GM12873 (cell line): ENCODE measurements at regions not wholly inside any gene's neighbourhood (a gene's known extent, or its start where the extent isn't known, plus 50 kb on each side); places are given as distances from the start of the nearest gene placed in this dataset.

Experiments
- CTCF ChIP-seq: IDR thresholded peaks from 2 replicates; pipeline ENCODE4 v1.5.1; 2012; ENCODE audit warnings: low read depth, mild to moderate bottlenecking, moderate library complexity, low read length, control low read depth; ENCODE audit not compliant: insufficient read depth; ENCODE audit errors: missing control alignments

GRCh38 chr2:144669196-144669987, 149.5 kb upstream of the ZEB2 start:
- TF ChIP-seq CTCF, result no peak

GRCh38 chr2:144668493-144669110, 148.7 kb upstream of the ZEB2 start:
- TF ChIP-seq CTCF, result no peak

GRCh38 chr2:144666032-144666431, 146.1 kb upstream of the ZEB2 start:
- no peak for TF ChIP-seq CTCF

DNA sequence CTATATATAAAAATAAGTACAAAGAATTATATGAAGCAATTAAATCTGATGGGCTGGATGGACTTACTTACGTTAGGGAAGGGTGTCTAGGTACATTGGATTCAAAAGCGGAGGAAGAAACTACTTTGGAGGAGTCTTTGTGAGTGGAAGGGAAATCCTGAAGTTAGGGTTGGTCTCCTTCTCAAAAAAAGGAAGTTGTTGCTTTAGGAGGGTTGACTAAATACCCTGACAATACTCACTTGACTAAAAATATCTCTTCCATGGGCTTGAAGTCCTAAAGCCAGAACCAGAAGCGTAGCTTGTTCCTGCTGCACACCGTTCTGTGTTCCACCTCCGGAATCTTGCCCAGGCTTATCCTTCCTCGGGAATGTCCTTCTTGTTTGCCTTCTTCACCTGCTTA, 143.3 kb upstream of the ZEB2 start:
- no peak for TF ChIP-seq CTCF

DNA sequence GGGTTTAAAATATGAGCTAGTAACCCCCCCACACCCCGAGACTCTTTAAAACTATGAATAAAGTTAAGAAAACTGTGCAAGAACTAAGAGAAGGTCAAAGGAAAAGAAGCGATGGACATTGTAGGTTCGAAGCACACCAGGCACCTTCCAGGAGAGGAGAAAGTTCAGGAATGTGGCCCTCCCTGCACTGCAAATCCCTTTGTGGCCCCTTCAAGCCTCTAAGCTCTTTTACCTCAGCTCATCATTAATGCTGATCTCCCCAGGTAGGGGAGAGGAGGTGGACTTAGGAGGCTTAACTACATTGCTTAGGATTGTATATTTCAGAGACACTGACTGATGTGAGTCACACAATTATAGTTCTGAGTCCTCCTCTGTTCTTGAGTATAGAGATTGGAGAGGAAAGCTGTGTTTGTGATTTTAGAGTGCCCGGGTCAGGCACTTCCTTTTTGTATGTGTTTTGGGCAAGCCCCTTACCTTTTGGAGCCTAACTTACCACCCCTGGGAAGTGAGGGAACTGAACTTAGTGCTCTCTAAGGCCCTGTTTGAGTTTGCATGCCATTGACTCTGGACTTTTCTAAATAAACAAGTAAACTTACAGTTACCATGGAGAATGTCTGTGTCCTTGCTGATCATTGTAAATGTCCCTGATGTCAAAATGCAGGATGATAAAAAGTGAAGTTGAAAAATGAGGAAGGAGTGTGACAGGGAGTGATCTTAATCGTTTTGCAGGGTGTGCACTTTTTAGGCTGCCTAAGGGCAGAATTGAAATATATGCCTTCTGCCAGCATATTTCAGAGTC, 140.8 kb upstream of the ZEB2 start:
- TF ChIP-seq CTCF, result no peak

DNA sequence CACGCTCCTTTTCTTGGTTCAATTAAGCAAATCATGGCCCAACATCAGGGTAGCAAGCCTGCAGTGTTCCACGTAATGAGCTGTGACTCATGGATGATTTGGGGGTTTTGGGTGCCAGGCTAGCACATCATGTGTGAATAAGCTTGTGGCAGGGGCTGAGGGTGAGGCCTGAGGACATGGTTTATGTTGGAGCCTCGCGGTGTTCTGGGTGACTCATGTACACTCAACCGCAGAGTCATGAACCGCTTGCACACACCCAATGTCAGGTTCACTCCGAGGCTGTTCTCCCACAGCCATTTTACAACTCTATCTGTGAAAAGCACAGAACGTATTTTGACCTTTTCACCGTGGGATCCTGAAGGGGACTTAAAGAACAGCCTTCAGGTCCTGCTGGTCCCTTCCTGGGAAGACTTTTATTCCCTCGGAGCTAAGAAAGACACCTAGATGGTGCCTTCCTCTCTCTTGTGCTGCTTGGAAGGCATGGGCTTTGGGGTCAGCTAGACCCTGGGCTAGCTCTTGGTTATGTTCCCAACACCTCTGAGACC, 139.9 kb upstream of the ZEB2 start:
- no peak for TF ChIP-seq CTCF

DNA sequence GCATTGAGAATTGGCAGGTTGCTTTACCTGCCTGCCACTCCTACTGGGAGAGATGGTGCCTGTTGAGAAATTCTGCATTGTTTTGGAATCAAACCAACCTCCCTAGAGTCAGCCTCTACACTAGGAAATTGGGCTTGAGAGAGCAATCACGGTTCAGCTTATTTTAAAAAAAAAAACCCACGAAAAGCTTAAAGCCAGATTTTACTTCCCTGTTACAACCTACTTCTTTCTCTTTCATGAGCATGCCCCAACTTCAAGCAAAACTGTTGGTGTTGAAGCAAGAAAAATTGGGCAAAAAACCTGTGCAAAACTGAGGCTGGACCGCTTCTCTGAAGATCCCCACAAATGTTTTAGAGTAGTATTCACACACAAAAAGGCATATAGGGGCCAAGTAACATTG, 134.6 kb upstream of the ZEB2 start:
- no peak for TF ChIP-seq CTCF
